Caco-2 (cell line): ENCODE measurements at regions not wholly inside any gene's neighbourhood (a gene's known extent, or its start where the extent isn't known, plus 50 kb on each side); places are given as distances from the start of the nearest gene placed in this dataset.

Source experiments
- BruUV-seq: library from RNA; stranded (reverse); fragments of 400-500 nt; replicated peaks from 2 replicates; lab custom pipeline; 2021; lab: Mats Ljungman, UMichigan
- CTCF ChIA-PET: fragments of 300-600 bp; sonication (Branson Sonifier 250); formaldehyde crosslinking; loops from one replicate; lab custom pipeline; 2022; ENCODE audit warnings: antibody characterized with exemption; lab: Charles Lee
- POLR2A ChIA-PET: fragments of 300-600 bp; sonication (Branson Sonifier 250); formaldehyde crosslinking; loops from one replicate; lab custom pipeline; 2022; ENCODE audit warnings: antibody characterized with exemption; lab: Charles Lee
- DNase-seq, 2 experiments: peaks; one replicate each; pipeline versions ENCODE4 v3.0.0 to v3.0.0-alpha.2; 2020 to 2022
- H3K27me3 ChIP-seq: replicated peaks from 2 replicates; pipeline ENCODE4 v1.6.0; 2011; ENCODE audit warnings: low read length; ENCODE audit not compliant: control insufficient read depth, insufficient read depth
- H3K36me3 ChIP-seq: 2 replicates; pipeline ENCODE4 v1.5.1; 2011; ENCODE audit warnings: low read length; ENCODE audit not compliant: control insufficient read depth, insufficient read depth
- H3K4me1 ChIP-seq: fragments of 250-450 bp; sonication (Bioruptor Pico); 2 replicates; pipeline ENCODE4 v1.5.1; 2020; ENCODE audit warnings: mild to moderate bottlenecking
- H3K4me3 ChIP-seq: 2 replicates; pipeline ENCODE4 v1.5.1; 2011; ENCODE audit warnings: low read depth, mild to moderate bottlenecking, control low read depth, low read length
- H3K9me3 ChIP-seq: fragments of 250-450 bp; sonication (Bioruptor Pico); 2 replicates; pipeline ENCODE4 v1.5.1; 2020; ENCODE audit warnings: mild to moderate bottlenecking, moderate library complexity
- H3K27ac Mint-ChIP-seq: one replicate; pipeline ENCODE4 v1.8.0; 2022; ENCODE audit warnings: mixed read lengths; ENCODE audit not compliant: unreplicated experiment
- H3K27me3 Mint-ChIP-seq: one replicate; pipeline ENCODE4 v1.8.0; 2022; ENCODE audit warnings: mixed read lengths; ENCODE audit not compliant: insufficient read depth, unreplicated experiment
- H3K36me3 Mint-ChIP-seq: one replicate; pipeline ENCODE4 v1.8.0; 2022; ENCODE audit warnings: mild to moderate bottlenecking, mixed read lengths; ENCODE audit not compliant: insufficient read depth, unreplicated experiment
- H3K4me1 Mint-ChIP-seq: one replicate; pipeline ENCODE4 v1.8.0; 2022; ENCODE audit warnings: low read depth, mixed read lengths; ENCODE audit not compliant: unreplicated experiment
- H3K4me3 Mint-ChIP-seq: one replicate; pipeline ENCODE4 v1.8.0; 2022; ENCODE audit warnings: mild to moderate bottlenecking, moderate library complexity, mixed read lengths; ENCODE audit not compliant: unreplicated experiment
- H3K9me3 Mint-ChIP-seq: one replicate; pipeline ENCODE4 v1.8.0; 2022; ENCODE audit warnings: mixed read lengths; ENCODE audit not compliant: unreplicated experiment
- CTCF ChIP-seq, 2 experiments: fragments of 200-600 bp in 1 of 2; IDR thresholded peaks; 1 replicate in 1 of 2; 2 replicates in 1 of 2; pipeline versions ENCODE4 v1.5.1 to v1.8.0; 2011 to 2022; ENCODE audit warnings: antibody characterized with exemption in 1 of 2, control low read depth in 1 of 2, inconsistent platforms in 1 of 2, low read depth in 1 of 2, low read length in 1 of 2, mild to moderate bottlenecking in 1 of 2, moderate library complexity in 1 of 2; ENCODE audit not compliant: insufficient read depth in 1 of 2, severe bottlenecking in 1 of 2, unreplicated experiment in 1 of 2
- intact Hi-C: fragments of 100-400 bp; cut with micrococcal nuclease; formaldehyde crosslinking; loops from one replicate; pipeline ENCODE4 v1.10.0; 2022; ENCODE audit not compliant: unreplicated experiment

GRCh38 chr3:13204177-13204581 lies 130.9 kb upstream of the IQSEC1 start:
- H3K4me3 ChIP-seq = no peak overlapping the region
- Mint-ChIP-seq H3K4me1 (no peaks in the 10 kb centered on the region), H3K36me3 (no peaks in the 10 kb centered on the region), H3K4me3 (no peak overlapping the region), H3K9me3 (no peaks in the 10 kb centered on the region), H3K27me3 (peaks cover 46% of the 10 kb centered on the region), H3K27ac (no peak overlapping the region)
- DNase-seq = no peak
- peaks cover 2% of the 10 kb centered on the region; the same call in 1 of the 2 replicates for H3K27me3 ChIP-seq
- CTCF ChIA-PET = no interaction called here
- TF ChIP-seq CTCF (IDR thresholded peaks at IDR 0.05; ENCODE audit: insufficient read depth in 1 of 2, low read depth in 1 of 2, low read length in 1 of 2, severe bottlenecking in 1 of 2, unreplicated experiment in 1 of 2) = no peak
- BruUV-seq = no TSS peak
- H3K36me3 ChIP-seq = no peaks in the 10 kb centered on the region
- no peaks in the 10 kb centered on the region for H3K9me3 ChIP-seq
- intact Hi-C loops = no loop called here
- H3K4me1 ChIP-seq = no peaks in the 10 kb centered on the region
- POLR2A ChIA-PET = no interaction called here

GRCh38 chr3:13203398-13204176 lies 130.4 kb upstream of the IQSEC1 start:
- H3K27me3 Mint-ChIP-seq = peaks cover 46% of the 10 kb centered on the region
- H3K4me3 ChIP-seq = no peak overlapping the region
- no peak for DNase-seq
- ChIA-PET CTCF (no interaction called here), POLR2A (no interaction called here)
- H3K4me3 Mint-ChIP-seq = no peak overlapping the region
- no peaks in the 10 kb centered on the region for H3K9me3 ChIP-seq
- H3K27me3 ChIP-seq = peaks cover 2% of the 10 kb centered on the region; the same call in 1 of the 2 replicates
- no TSS peak for BruUV-seq
- H3K9me3 Mint-ChIP-seq = no peaks in the 10 kb centered on the region
- no peaks in the 10 kb centered on the region for H3K36me3 ChIP-seq
- H3K4me1 Mint-ChIP-seq = no peaks in the 10 kb centered on the region
- intact Hi-C loops = no loop called here
- no peak overlapping the region for H3K27ac Mint-ChIP-seq
- TF ChIP-seq CTCF (IDR thresholded peaks at IDR 0.05; ENCODE audit: insufficient read depth in 1 of 2, low read depth in 1 of 2, low read length in 1 of 2, severe bottlenecking in 1 of 2, unreplicated experiment in 1 of 2) = no peak
- H3K36me3 Mint-ChIP-seq = no peaks in the 10 kb centered on the region
- H3K4me1 ChIP-seq = no peaks in the 10 kb centered on the region

GRCh38 chr3:13202744-13203397 lies 129.6 kb upstream of the IQSEC1 start:
- no peaks in the 10 kb centered on the region for H3K36me3 ChIP-seq
- POLR2A ChIA-PET = no interaction called here
- CTCF ChIA-PET = no interaction called here
- H3K9me3 Mint-ChIP-seq = no peaks in the 10 kb centered on the region
- peaks cover 2% of the 10 kb centered on the region; the same call in 1 of the 2 replicates for H3K27me3 ChIP-seq
- no peaks in the 10 kb centered on the region for H3K4me1 ChIP-seq
- no peak overlapping the region for H3K4me3 ChIP-seq
- no peaks in the 10 kb centered on the region for H3K9me3 ChIP-seq
- intact Hi-C loops = no loop called here
- no peak overlapping the region for H3K27ac Mint-ChIP-seq
- no peak overlapping the region for H3K4me3 Mint-ChIP-seq
- DNase-seq = no peak
- no TSS peak for BruUV-seq
- no peak for TF ChIP-seq CTCF (IDR thresholded peaks at IDR 0.05; ENCODE audit: insufficient read depth in 1 of 2, low read depth in 1 of 2, low read length in 1 of 2, severe bottlenecking in 1 of 2, unreplicated experiment in 1 of 2)
- H3K27me3 Mint-ChIP-seq = peaks cover 42% of the 10 kb centered on the region
- H3K36me3 Mint-ChIP-seq = no peaks in the 10 kb centered on the region
- no peaks in the 10 kb centered on the region for H3K4me1 Mint-ChIP-seq
